ENCODE measurements at regions not wholly inside any gene's neighbourhood (a gene's known extent, or its start where the extent isn't known, plus 50 kb on each side); places are given as distances from the start of the nearest gene placed in this dataset.

GRCh38 chr3:22244761-22245521 lies 493.9 kb upstream of the ZNF385D start (continued):
- TF ChIP-seq ZSCAN9 (CRISPR knock-in tag; IDR thresholded peaks at IDR 0.05; ENCODE audit: borderline replicate concordance) (no peak), ZNF704 (CRISPR knock-in tag; IDR thresholded peaks at IDR 0.05; ENCODE audit: borderline replicate concordance) (no peak)

GRCh38 chr3:22245811-22246583 lies 495.0 kb upstream of the ZNF385D start:
- no peak overlapping the region for H3K9ac ChIP-seq (ENCODE audit: insufficient read depth, low read depth, low read length)
- no peaks in the 10 kb centered on the region for H3K27me3 ChIP-seq (ENCODE audit: control insufficient read depth in 1 of 2, insufficient read depth in 2 of 2, low read length in 2 of 2)
- CTCF ChIA-PET (ENCODE audit: low intra/inter-chr PET ratio, low total read pairs) = no interaction called here
- POLR2A ChIA-PET = no interaction called here
- H3K4me2 ChIP-seq (ENCODE audit: low read depth, low read length) = no peak overlapping the region
- in situ Hi-C loops (cut with HindIII; ENCODE audit: extremely low pct_ligation_motif_present, low pct_unique_long_range_greater_than_20kb) = no loop called here
- H2AFZ ChIP-seq (ENCODE audit: low read length) = no peak overlapping the region
- FAIRE-seq (no peak), DNase-seq (ENCODE audit: low spot score) (no peak), ATAC-seq (no peak)
- H3K9me3 ChIP-seq (ENCODE audit: low read length) = no peaks in the 10 kb centered on the region
- H3K4me3 ChIP-seq (replicated peaks in 1 of 3; ENCODE audit: insufficient read depth in 1 of 3, low read depth in 2 of 3, low read length in 3 of 3) = no peak overlapping the region
- H3K36me3 ChIP-seq (replicated peaks in 1 of 2; ENCODE audit: control insufficient read depth in 1 of 2, insufficient read depth in 2 of 2, low read length in 2 of 2) = no peaks in the 10 kb centered on the region
- 0% methylated on average over 3 of the region's 3 CpGs for WGBS (ENCODE audit: low lambda C conversion rate)
- intact Hi-C loops (cut with micrococcal nuclease; ENCODE audit: unreplicated experiment) = no loop called here
- H3K27ac ChIP-seq (ENCODE audit: extremely low read length, insufficient read depth, low read length) = no peak overlapping the region
- H3K79me2 ChIP-seq (ENCODE audit: insufficient read depth, low read length) = no peaks in the 10 kb centered on the region
- no peaks in the 10 kb centered on the region for H4K20me1 ChIP-seq (ENCODE audit: insufficient read depth, low read length)
- H3K4me1 ChIP-seq (ENCODE audit: insufficient read depth, low read length) = no peaks in the 10 kb centered on the region
- TF ChIP-seq ZNF644 (CRISPR knock-in tag; IDR thresholded peaks at IDR 0.05; ENCODE audit: low read depth) = no peak
- no peak for TF ChIP-seq ZNF552 (CRISPR knock-in tag; IDR thresholded peaks at IDR 0.05; ENCODE audit: borderline replicate concordance)
- TF ChIP-seq TFE3 (CRISPR knock-in tag; IDR thresholded peaks at IDR 0.05) = no peak
- no peak for TF ChIP-seq ZNF124 (CRISPR knock-in tag; IDR thresholded peaks at IDR 0.05)
- TF ChIP-seq ZKSCAN1 (IDR thresholded peaks at IDR 0.05; ENCODE audit: low read length) = no peak
- TF ChIP-seq JUN (CRISPR knock-in tag; IDR thresholded peaks at IDR 0.05) = no peak
- TF ChIP-seq ZNF331 (CRISPR knock-in tag; IDR thresholded peaks at IDR 0.05) = no peak
- no TSS peak for BruUV-seq (replicated peaks)

Data from HepG2 (cell line).